ENCODE measurements at regions not wholly inside any gene's neighbourhood (a gene's known extent, or its start where the extent isn't known, plus 50 kb on each side); places are given as distances from the start of the nearest gene placed in this dataset.

GRCh38 chr11:76280882-76281557 lies 74.7 kb upstream of the WNT11 start:
- Mint-ChIP-seq H3K36me3 (no peaks in the 10 kb centered on the region), H3K9me3 (no peaks in the 10 kb centered on the region), H3K4me3 (no peak overlapping the region), H3K4me1 (peaks cover 3% of the 10 kb centered on the region), H3K27me3 (peaks cover 16% of the 10 kb centered on the region), H3K27ac (no peak overlapping the region)
- no peak for DNase-seq
- CTCF ChIA-PET, result no interaction called here

GRCh38 chr11:76280151-76280881 lies 74.0 kb upstream of the WNT11 start:
- Mint-ChIP-seq H3K4me3 (no peak overlapping the region), H3K4me1 (no peaks in the 10 kb centered on the region), H3K9me3 (no peaks in the 10 kb centered on the region), H3K27me3 (peaks cover 18% of the 10 kb centered on the region), H3K36me3 (no peaks in the 10 kb centered on the region), H3K27ac (no peak overlapping the region)
- DNase-seq, result no peak
- CTCF ChIA-PET, result no interaction called here

- H3K27ac Mint-ChIP-seq, result no peak overlapping the region
- CTCF ChIA-PET, result no interaction called here
These were observed 73.3 kb upstream of the WNT11 start for GRCh38 chr11:76279646-76280045.

GRCh38 chr11:76279038-76279437 lies 72.7 kb upstream of the WNT11 start:
- no peak for DNase-seq
- CTCF ChIA-PET, result no interaction called here
- no peak overlapping the region for H3K4me3 Mint-ChIP-seq
- H3K27me3 Mint-ChIP-seq, result peaks cover 20% of the 10 kb centered on the region
- no peaks in the 10 kb centered on the region for H3K9me3 Mint-ChIP-seq
- H3K27ac Mint-ChIP-seq, result no peak overlapping the region
- H3K36me3 Mint-ChIP-seq, result no peaks in the 10 kb centered on the region
- no peaks in the 10 kb centered on the region for H3K4me1 Mint-ChIP-seq

More at GRCh38 chr11:76279646-76280045, 73.3 kb upstream of the WNT11 start:
- Mint-ChIP-seq H3K27me3 (peaks cover 22% of the 10 kb centered on the region), H3K36me3 (no peaks in the 10 kb centered on the region), H3K4me3 (no peak overlapping the region), H3K4me1 (no peaks in the 10 kb centered on the region), H3K9me3 (no peaks in the 10 kb centered on the region)
- DNase-seq, result no peak

- Mint-ChIP-seq H3K4me3 (no peak overlapping the region), H3K4me1 (no peaks in the 10 kb centered on the region), H3K27ac (no peak overlapping the region), H3K27me3 (peaks cover 23% of the 10 kb centered on the region), H3K9me3 (no peaks in the 10 kb centered on the region), H3K36me3 (no peaks in the 10 kb centered on the region)
- no peak for DNase-seq
- CTCF ChIA-PET, result no interaction called here
These were observed 72.2 kb upstream of the WNT11 start for GRCh38 chr11:76278526-76278925.

- Mint-ChIP-seq H3K4me3 (no peak overlapping the region), H3K36me3 (no peaks in the 10 kb centered on the region), H3K27ac (no peak overlapping the region), H3K9me3 (no peaks in the 10 kb centered on the region), H3K4me1 (no peaks in the 10 kb centered on the region), H3K27me3 (peaks cover 22% of the 10 kb centered on the region)
- CTCF ChIA-PET, result no interaction called here
- DNase-seq, result no peak
These were observed 71.2 kb upstream of the WNT11 start for GRCh38 chr11:76277298-76278175.

- Mint-ChIP-seq H3K4me1 (no peaks in the 10 kb centered on the region), H3K27me3 (peaks cover 18% of the 10 kb centered on the region), H3K4me3 (no peak overlapping the region), H3K27ac (no peak overlapping the region), H3K9me3 (no peaks in the 10 kb centered on the region), H3K36me3 (no peaks in the 10 kb centered on the region)
- DNase-seq, result no peak
- CTCF ChIA-PET, result no interaction called here
These were observed 70.5 kb upstream of the WNT11 start for GRCh38 chr11:76276781-76277155.

GRCh38 chr11:76276046-76276780 lies 69.9 kb upstream of the WNT11 start:
- DNase-seq, result no peak
- H3K9me3 Mint-ChIP-seq, result no peaks in the 10 kb centered on the region
- H3K36me3 Mint-ChIP-seq, result no peaks in the 10 kb centered on the region
- peaks cover 20% of the 10 kb centered on the region for H3K27me3 Mint-ChIP-seq
- CTCF ChIA-PET, result no interaction called here
- no peak overlapping the region for H3K4me3 Mint-ChIP-seq
- no peak overlapping the region for H3K27ac Mint-ChIP-seq
- H3K4me1 Mint-ChIP-seq, result no peaks in the 10 kb centered on the region

GRCh38 chr11:76275446-76275845 lies 69.1 kb upstream of the WNT11 start:
- CTCF ChIA-PET, result no interaction called here
- no peaks in the 10 kb centered on the region for H3K36me3 Mint-ChIP-seq
- H3K27ac Mint-ChIP-seq, result no peak overlapping the region

GRCh38 chr11:76271068-76271467 lies 64.8 kb upstream of the WNT11 start:
- no peaks in the 10 kb centered on the region for H3K36me3 Mint-ChIP-seq
- H3K27me3 Mint-ChIP-seq, result peaks cover 36% of the 10 kb centered on the region
- DNase-seq, result no peak
- H3K4me1 Mint-ChIP-seq, result no peaks in the 10 kb centered on the region
- no peak overlapping the region for H3K4me3 Mint-ChIP-seq
- H3K9me3 Mint-ChIP-seq, result no peaks in the 10 kb centered on the region
- CTCF ChIA-PET, result no interaction called here
- H3K27ac Mint-ChIP-seq, result no peak overlapping the region

More at GRCh38 chr11:76275446-76275845, 69.1 kb upstream of the WNT11 start:
- Mint-ChIP-seq H3K27me3 (peaks cover 24% of the 10 kb centered on the region), H3K9me3 (no peaks in the 10 kb centered on the region), H3K4me3 (no peak overlapping the region), H3K4me1 (no peaks in the 10 kb centered on the region)
- no peak for DNase-seq

GRCh38 chr11:76270389-76270788 lies 64.1 kb upstream of the WNT11 start:
- Mint-ChIP-seq H3K36me3 (no peaks in the 10 kb centered on the region), H3K4me1 (no peaks in the 10 kb centered on the region), H3K9me3 (no peaks in the 10 kb centered on the region), H3K27ac (no peak overlapping the region), H3K4me3 (no peak overlapping the region), H3K27me3 (peaks cover 37% of the 10 kb centered on the region)
- CTCF ChIA-PET, result no interaction called here
- DNase-seq, result no peak

GRCh38 chr11:76269661-76270261 lies 63.5 kb upstream of the WNT11 start:
- Mint-ChIP-seq H3K4me1 (no peaks in the 10 kb centered on the region), H3K27me3 (peaks cover 34% of the 10 kb centered on the region)

GRCh38 chr11:76269247-76269646 lies 62.9 kb upstream of the WNT11 start:
- H3K36me3 Mint-ChIP-seq, result no peaks in the 10 kb centered on the region
- no peak overlapping the region for H3K27ac Mint-ChIP-seq
- CTCF ChIA-PET, result no interaction called here
- H3K27me3 Mint-ChIP-seq, result peaks cover 32% of the 10 kb centered on the region
- DNase-seq, result no peak
- no peak overlapping the region for H3K4me3 Mint-ChIP-seq
- no peaks in the 10 kb centered on the region for H3K9me3 Mint-ChIP-seq
- H3K4me1 Mint-ChIP-seq, result no peaks in the 10 kb centered on the region

More at GRCh38 chr11:76269661-76270261, 63.5 kb upstream of the WNT11 start:
- no peak overlapping the region for H3K27ac Mint-ChIP-seq
- no peaks in the 10 kb centered on the region for H3K9me3 Mint-ChIP-seq
- CTCF ChIA-PET, result no interaction called here
- no peak for DNase-seq
- no peak overlapping the region for H3K4me3 Mint-ChIP-seq
- H3K36me3 Mint-ChIP-seq, result no peaks in the 10 kb centered on the region

GRCh38 chr11:76268498-76268897 lies 62.2 kb upstream of the WNT11 start:
- CTCF ChIA-PET, result no interaction called here
- Mint-ChIP-seq H3K27ac (no peak overlapping the region), H3K27me3 (peaks cover 31% of the 10 kb centered on the region), H3K36me3 (no peaks in the 10 kb centered on the region), H3K4me3 (no peak overlapping the region), H3K9me3 (no peaks in the 10 kb centered on the region), H3K4me1 (no peaks in the 10 kb centered on the region)
- DNase-seq, result no peak

All from activated naive CD4-positive, alpha-beta T cell treated with anti-CD3 and anti-CD28 coated beads, Interleukin-2, amount 10 ng/mL, durations not matched to agents 7 days and 5 days (primary cell).